IMR-90 (cell line): ENCODE measurements at regions not wholly inside any gene's neighbourhood (a gene's known extent, or its start where the extent isn't known, plus 50 kb on each side); places are given as distances from the start of the nearest gene placed in this dataset.
"Not testable (repeated sequence)": the region's sequence is repeated elsewhere in the genome, so short reads cannot be mapped to it uniquely, and the experiment has no call there.

Experiments used
- CEBPB ChIP-seq: IDR thresholded peaks from 2 replicates; pipeline ENCODE4 v1.6.1; 2012; ENCODE audit warnings: low read depth, low read length, improper control_type of control experiment
- CTCF ChIP-seq: conservative IDR thresholded peaks from 2 replicates; pipeline ENCODE4 v1.5.1; 2012; ENCODE audit warnings: mild to moderate bottlenecking, low read depth, low read length, improper control_type of control experiment
- POLR2A ChIP-seq: IDR thresholded peaks from 2 replicates; pipeline ENCODE4 v1.6.1; 2012; ENCODE audit warnings: mild to moderate bottlenecking, low read depth, low read length
- RAD21 ChIP-seq: IDR thresholded peaks from 2 replicates; pipeline ENCODE4 v1.6.1; 2012; ENCODE audit warnings: low read length, improper control_type of control experiment
- USF2 ChIP-seq: fragments of 150-350 bp; IDR thresholded peaks from 2 replicates; pipeline ENCODE4 v1.6.1; 2017; ENCODE audit warnings: mild to moderate bottlenecking, antibody characterized with exemption, low read length, low read depth

- not testable (repeated sequence) for TF ChIP-seq CTCF, RAD21, CEBPB, USF2, POLR2A
Observed at GRCh38 chr14:53616536-53616935, 340.1 kb downstream of the BMP4 start.
